VCaP (cell line): ENCODE measurements at regions not wholly inside any gene's neighbourhood (a gene's known extent, or its start where the extent isn't known, plus 50 kb on each side); places are given as distances from the start of the nearest gene placed in this dataset.
A peak's percentile ranks its signal among the peaks of the same experiment; 100 is the strongest.

ENCODE experiments used
- H3K27ac ChIP-seq: fragments of 450-650 bp; 2 replicates; pipeline ENCODE4 v1.5.1; 2017
- CTCF ChIP-seq: fragments of 450-650 bp; conservative IDR thresholded peaks from 2 replicates; pipeline ENCODE4 v1.5.1; 2017; ENCODE audit warnings: mild to moderate bottlenecking, moderate library complexity

DNA sequence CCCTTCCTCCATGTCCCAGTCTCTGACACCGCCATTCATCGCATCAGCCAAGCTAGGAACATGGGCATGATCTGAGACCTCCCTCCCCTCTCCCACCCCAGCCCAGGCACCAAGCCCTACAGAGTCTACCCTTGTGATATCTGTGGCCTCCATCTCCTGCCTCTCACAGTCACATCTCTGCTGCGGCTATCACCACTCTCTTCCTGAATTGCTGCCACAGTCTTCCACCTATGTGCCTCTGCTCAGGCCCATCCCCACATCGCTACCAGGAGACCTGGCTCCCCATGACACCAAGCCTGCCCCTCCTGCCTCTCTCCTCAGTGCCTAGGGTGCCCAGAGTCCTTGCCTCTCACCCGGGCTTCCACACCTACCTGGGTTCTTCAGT lies 82.7 kb upstream of the BCAR3 start:
- no peak for TF ChIP-seq CTCF

GRCh38 chr1:93763704-93764365 lies 82.2 kb upstream of the BCAR3 start:
- TF ChIP-seq CTCF: no peak

More for the DNA sequence above, 82.7 kb upstream of the BCAR3 start:
- H3K27ac ChIP-seq: no peak overlapping the region

GRCh38 chr1:93758842-93759515 lies 77.3 kb upstream of the BCAR3 start:
- no peak for TF ChIP-seq CTCF
- H3K27ac ChIP-seq: no peak overlapping the region

More at GRCh38 chr1:93763704-93764365, 82.2 kb upstream of the BCAR3 start:
- H3K27ac ChIP-seq: no peak overlapping the region

DNA sequence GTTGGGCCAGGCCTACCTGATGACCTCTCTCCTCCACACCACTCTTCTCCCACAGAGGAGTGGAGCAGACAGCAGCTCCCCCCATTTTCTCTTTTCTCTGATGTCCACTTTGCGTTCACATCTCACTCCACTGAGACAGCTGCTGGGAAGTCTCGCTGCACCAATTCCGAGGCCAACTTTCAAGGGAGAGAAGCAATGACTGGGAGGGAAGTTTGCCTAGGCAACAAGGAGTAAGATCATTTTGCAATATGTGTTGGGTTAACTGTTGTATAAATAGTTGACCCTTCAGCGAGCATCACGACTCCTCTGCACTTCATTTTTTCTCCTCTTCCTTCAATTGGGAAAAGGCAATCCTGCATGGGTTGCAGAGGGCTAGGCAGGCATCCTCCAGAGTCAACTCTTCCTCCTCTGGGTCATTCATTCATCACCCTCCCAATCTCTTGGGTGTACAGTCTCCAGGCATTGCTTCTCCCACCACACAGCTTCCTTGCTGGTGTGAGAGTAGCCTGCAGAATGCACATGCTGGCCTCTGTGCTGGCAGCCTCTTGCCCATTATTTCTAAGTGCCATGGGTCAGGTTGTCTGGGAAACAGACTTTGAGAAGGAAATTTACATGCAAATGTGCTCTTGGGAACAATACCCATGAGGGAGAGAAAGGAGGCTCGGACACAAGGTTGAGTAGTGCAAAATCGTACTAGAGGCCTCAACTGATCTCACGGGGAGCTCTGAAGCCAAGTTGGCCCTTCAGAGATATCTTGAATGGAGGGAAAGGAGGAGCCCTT lies 75.8 kb upstream of the BCAR3 start:
- no peak overlapping the region; the same call in 1 of the 2 replicates for H3K27ac ChIP-seq
- no peak for TF ChIP-seq CTCF

- H3K27ac ChIP-seq: peak overlapping the region; percentile 59; the same call in 1 of the 2 replicates
- no peak for TF ChIP-seq CTCF
Observed at GRCh38 chr1:93756657-93757056, 75.0 kb upstream of the BCAR3 start.

- peak overlapping the region; percentile 59 for H3K27ac ChIP-seq
Observed at GRCh38 chr1:93755251-93755715, 73.6 kb upstream of the BCAR3 start.

DNA sequence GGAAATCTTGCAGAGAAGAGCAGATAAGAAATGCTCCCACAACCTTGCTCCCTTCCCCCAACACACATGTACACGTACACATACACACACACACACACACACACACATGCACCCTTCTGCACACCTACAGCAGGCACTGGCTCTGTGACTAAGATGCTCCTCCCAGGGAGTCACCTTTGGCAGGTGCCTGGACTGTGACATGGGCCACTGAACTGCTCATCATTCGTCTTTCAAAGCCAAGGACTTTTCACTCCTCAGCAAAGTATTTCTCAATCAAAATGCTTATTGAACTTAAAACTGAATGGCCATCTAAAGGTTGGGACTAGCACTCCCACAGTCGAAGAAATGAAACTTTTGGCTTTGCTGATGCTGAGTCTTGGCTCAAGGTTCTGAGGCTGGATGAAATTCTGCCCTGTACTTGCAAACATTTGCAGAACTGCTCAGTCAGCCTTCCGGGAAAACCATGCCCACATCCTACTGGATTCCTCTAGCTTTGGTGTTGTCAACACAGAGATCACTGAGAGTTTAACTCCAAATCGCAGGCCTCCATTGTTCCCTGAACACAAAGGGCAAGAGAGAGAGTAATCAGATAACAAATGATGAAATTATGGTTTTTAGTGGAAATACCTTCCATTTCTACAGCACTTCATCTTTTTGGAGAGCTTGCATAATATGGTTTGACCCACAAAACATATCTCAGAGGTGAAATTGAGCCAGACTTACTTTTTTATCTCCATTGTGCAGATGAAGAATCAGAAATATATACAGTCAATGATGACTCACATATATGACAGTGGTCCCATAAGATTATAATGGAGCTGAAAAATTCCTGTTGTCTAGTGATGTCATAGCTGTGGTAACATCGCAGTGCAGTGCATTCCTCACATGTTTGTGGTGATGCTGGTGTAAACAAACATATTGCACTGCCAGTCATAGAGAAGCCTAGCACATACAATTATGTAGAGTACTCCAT lies 72.4 kb upstream of the BCAR3 start:
- TF ChIP-seq CTCF: no peak
- no peak overlapping the region for H3K27ac ChIP-seq
